Right ventricle myocardium inferior (tissue), 1 donor: ENCODE measurements at regions not wholly inside any gene's neighbourhood (a gene's known extent, or its start where the extent isn't known, plus 50 kb on each side); places are given as distances from the start of the nearest gene placed in this dataset.

ENCODE experiments used
- ATAC-seq: fragments of 200-7000 bp; cut with Tn5 transposase; one replicate; pipeline ENCODE4 v1.9.1; 2020; ENCODE audit warnings: mild to moderate bottlenecking, moderate library complexity
- DNase-seq: peaks from one replicate; pipeline ENCODE4 v3.0.0; 2021; ENCODE audit errors: missing footprints
- intact Hi-C: fragments of 100-400 bp; cut with DNase I; formaldehyde crosslinking; loops from one replicate; pipeline ENCODE4 v1.11.0; 2022
- donor health status: DM: no; HTN: yes; CAD: no; lungs with severe emphysema.

GRCh38 chr4:180751009-180751408 lies 1492.2 kb upstream of the TENM3 start:
- ATAC-seq (no peak), DNase-seq (no peak)
- intact Hi-C loops = no loop called here

- ATAC-seq (no peak), DNase-seq (no peak)
- intact Hi-C loops = no loop called here
Measured at GRCh38 chr4:180757927-180758326, 1485.3 kb upstream of the TENM3 start.

GRCh38 chr4:180766045-180766444 lies 1477.2 kb upstream of the TENM3 start:
- DNase-seq (no peak), ATAC-seq (no peak)
- intact Hi-C loops = no loop called here

GRCh38 chr4:180766944-180767729 lies 1476.1 kb upstream of the TENM3 start:
- intact Hi-C loops = no loop called here
- ATAC-seq = no peak

GRCh38 chr4:180768610-180769009 lies 1474.6 kb upstream of the TENM3 start:
- DNase-seq (no peak), ATAC-seq (no peak)
- intact Hi-C loops = no loop called here

More at GRCh38 chr4:180766944-180767729, 1476.1 kb upstream of the TENM3 start:
- DNase-seq = no peak

- intact Hi-C loops = no loop called here
- no peak for DNase-seq
Measured at GRCh38 chr4:180769791-180770190, 1473.4 kb upstream of the TENM3 start.

GRCh38 chr4:180770265-180770664 lies 1472.9 kb upstream of the TENM3 start:
- intact Hi-C loops = no loop called here
- no peak for ATAC-seq
- no peak for DNase-seq

More at GRCh38 chr4:180769791-180770190, 1473.4 kb upstream of the TENM3 start:
- ATAC-seq = no peak

- no peak for DNase-seq
- ATAC-seq = no peak
- intact Hi-C loops = no loop called here
Measured at GRCh38 chr4:180784940-180785339, 1458.3 kb upstream of the TENM3 start.

- intact Hi-C loops = no loop called here
- no peak for ATAC-seq
- no peak for DNase-seq
Measured at GRCh38 chr4:180788729-180789128, 1454.5 kb upstream of the TENM3 start.

- ATAC-seq = no peak
- no peak for DNase-seq
- intact Hi-C loops = no loop called here
Measured at GRCh38 chr4:180789929-180790328, 1453.3 kb upstream of the TENM3 start.

- no peak for DNase-seq
- ATAC-seq = no peak
- intact Hi-C loops = no loop called here
Measured at GRCh38 chr4:180790471-180790870, 1452.7 kb upstream of the TENM3 start.

GRCh38 chr4:180792541-180792940 lies 1450.7 kb upstream of the TENM3 start:
- DNase-seq (no peak), ATAC-seq (no peak)
- intact Hi-C loops = no loop called here

GRCh38 chr4:180794333-180794732 lies 1448.9 kb upstream of the TENM3 start:
- intact Hi-C loops = no loop called here
- ATAC-seq (no peak), DNase-seq (no peak)

- ATAC-seq (no peak), DNase-seq (no peak)
- intact Hi-C loops = no loop called here
Measured at GRCh38 chr4:180798036-180798577, 1445.1 kb upstream of the TENM3 start.

GRCh38 chr4:180799798-180800197 lies 1443.4 kb upstream of the TENM3 start:
- intact Hi-C loops = no loop called here
- no peak for DNase-seq
- no peak for ATAC-seq

- ATAC-seq (no peak), DNase-seq (no peak)
- intact Hi-C loops = no loop called here
Measured at GRCh38 chr4:180805101-180805500, 1438.1 kb upstream of the TENM3 start.

GRCh38 chr4:180808862-180809261 lies 1434.3 kb upstream of the TENM3 start:
- no peak for DNase-seq
- intact Hi-C loops = no loop called here
- ATAC-seq = no peak

GRCh38 chr4:180809439-180809838 lies 1433.8 kb upstream of the TENM3 start:
- intact Hi-C loops = no loop called here
- DNase-seq = no peak
- no peak for ATAC-seq

GRCh38 chr4:180810581-180810980 lies 1432.6 kb upstream of the TENM3 start:
- intact Hi-C loops = no loop called here
- DNase-seq (no peak), ATAC-seq (no peak)

GRCh38 chr4:180811556-180811955 lies 1431.6 kb upstream of the TENM3 start:
- DNase-seq = no peak

GRCh38 chr4:180812783-180813182 lies 1430.4 kb upstream of the TENM3 start:
- no peak for DNase-seq
- intact Hi-C loops = no loop called here
- no peak for ATAC-seq

More at GRCh38 chr4:180811556-180811955, 1431.6 kb upstream of the TENM3 start:
- no peak for ATAC-seq
- intact Hi-C loops = no loop called here
